Epithelial cell of esophagus (primary cell): ENCODE measurements at regions not wholly inside any gene's neighbourhood (a gene's known extent, or its start where the extent isn't known, plus 50 kb on each side); places are given as distances from the start of the nearest gene placed in this dataset.
A peak's percentile ranks its signal among the peaks of the same experiment; 100 is the strongest.

ENCODE experiments used
- DNase-seq: peaks from one replicate; pipeline ENCODE4 v3.0.0; 2010; ENCODE audit warnings: low read depth
- H3K4me3 ChIP-seq: 2 replicates; pipeline ENCODE4 v1.5.1; 2011; ENCODE audit warnings: mild to moderate bottlenecking, low read length, control low read depth
- CTCF ChIP-seq: IDR thresholded peaks from 2 replicates; pipeline ENCODE4 v1.5.1; 2011; ENCODE audit warnings: low read depth, mild to moderate bottlenecking, low read length, control low read depth, inconsistent platforms; ENCODE audit not compliant: insufficient read depth; ENCODE audit errors: missing control alignments

GRCh38 chr12:24387381-24387780 lies 437.9 kb upstream of the SOX5 start:
- no peak for TF ChIP-seq CTCF
- no peak for DNase-seq
- no peak overlapping the region for H3K4me3 ChIP-seq

- no peak overlapping the region for H3K4me3 ChIP-seq
- TF ChIP-seq CTCF = no peak
- no peak for DNase-seq
Measured at GRCh38 chr12:24386836-24387235, 437.4 kb upstream of the SOX5 start.

GRCh38 chr12:24381790-24382189 lies 432.3 kb upstream of the SOX5 start:
- no peak for TF ChIP-seq CTCF
- no peak overlapping the region for H3K4me3 ChIP-seq
- DNase-seq = no peak

DNA sequence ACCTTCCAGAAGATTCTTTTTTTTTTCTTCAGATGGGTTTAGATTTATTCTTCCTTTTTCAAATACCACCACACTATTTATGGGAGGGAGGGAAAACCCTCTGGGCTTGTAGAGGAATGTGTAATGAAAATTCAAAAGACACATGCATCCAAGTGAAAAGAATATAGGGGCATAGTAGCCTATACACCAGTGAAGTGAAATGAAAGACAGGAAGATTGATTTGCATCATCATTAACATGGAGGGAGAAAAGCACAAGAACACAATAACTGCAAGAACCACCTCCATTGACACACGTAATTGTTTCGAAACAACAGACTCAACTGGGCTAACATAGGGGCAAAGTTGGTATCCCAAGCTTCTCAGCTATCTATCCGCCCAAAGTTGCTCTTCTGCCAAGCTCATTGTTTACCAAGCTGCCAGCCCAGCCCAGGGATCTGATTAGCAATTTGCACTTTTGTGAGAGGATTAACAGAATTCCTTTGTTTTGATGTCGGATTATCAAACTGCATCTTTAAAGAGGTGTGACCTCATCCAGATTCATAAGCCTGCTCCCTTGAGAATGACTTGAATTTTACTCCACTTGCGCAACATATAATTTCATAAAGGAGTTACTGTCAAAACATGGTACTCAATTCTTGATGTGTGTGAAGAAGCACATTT lies 430.5 kb upstream of the SOX5 start:
- TF ChIP-seq CTCF = no peak
- DNase-seq = peak; percentile 16
- H3K4me3 ChIP-seq = no peak overlapping the region

DNA sequence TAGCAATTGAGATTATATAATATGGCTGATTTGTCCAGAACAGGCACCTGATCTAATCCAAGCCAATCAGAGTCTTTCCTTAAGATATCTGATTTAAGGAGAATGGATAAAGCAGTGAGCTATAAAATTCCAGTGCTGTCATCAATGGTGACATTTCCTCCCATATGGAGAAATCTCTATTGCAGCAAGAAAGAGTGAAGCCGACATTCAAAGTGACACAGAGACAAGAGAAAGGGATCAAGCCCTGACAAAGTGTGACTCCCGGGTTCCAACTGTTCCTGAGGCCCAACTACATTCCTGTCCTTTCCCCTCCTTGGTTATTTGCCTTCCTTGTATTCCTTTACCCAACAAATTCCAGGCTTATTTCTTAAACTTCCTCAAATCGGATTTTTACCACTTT lies 430.0 kb upstream of the SOX5 start:
- no peak for TF ChIP-seq CTCF
- DNase-seq = no peak
- no peak overlapping the region for H3K4me3 ChIP-seq

DNA sequence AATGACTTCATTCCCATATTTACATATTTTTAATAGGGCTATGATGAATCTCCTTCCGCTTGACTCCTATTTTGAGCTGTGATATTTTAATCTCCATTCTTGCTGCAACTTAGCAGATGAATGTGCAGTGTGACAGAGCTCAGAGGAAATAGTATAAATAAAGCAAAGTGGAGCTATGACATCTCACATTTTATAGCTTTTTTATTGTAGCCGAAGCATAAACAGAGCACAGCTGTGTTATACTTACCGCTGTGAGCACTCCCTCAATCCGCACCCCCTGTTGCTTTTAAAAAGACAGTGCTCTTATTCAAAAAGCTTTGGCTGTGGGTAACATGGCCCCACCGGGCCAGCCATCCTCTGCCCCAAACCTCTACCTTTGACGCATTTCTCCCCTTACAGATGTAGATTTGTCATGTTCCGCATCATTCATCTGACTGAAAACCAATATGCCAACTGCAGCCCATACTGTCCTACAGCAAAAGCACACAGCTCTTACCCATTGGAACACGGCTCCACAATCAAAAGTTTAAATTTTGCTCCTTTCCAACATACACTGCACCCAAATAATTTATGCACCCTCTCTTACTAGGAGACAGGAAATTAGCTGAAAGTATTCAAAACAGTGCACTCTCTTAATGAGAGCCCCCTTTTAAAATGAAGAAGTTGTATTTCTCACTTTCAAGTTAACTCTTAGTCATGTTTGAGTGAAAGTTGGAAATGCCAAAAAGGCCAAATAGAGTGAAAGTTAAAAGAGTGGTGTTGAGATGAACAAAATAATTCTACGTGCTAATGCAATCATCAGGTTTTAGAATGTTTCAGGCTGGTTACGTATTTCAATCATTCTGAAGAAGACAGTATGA lies 429.3 kb upstream of the SOX5 start:
- no peak for DNase-seq
- no peak overlapping the region for H3K4me3 ChIP-seq
- TF ChIP-seq CTCF = no peak
